ENCODE measurements at regions not wholly inside any gene's neighbourhood (a gene's known extent, or its start where the extent isn't known, plus 50 kb on each side); places are given as distances from the start of the nearest gene placed in this dataset.

DNA sequence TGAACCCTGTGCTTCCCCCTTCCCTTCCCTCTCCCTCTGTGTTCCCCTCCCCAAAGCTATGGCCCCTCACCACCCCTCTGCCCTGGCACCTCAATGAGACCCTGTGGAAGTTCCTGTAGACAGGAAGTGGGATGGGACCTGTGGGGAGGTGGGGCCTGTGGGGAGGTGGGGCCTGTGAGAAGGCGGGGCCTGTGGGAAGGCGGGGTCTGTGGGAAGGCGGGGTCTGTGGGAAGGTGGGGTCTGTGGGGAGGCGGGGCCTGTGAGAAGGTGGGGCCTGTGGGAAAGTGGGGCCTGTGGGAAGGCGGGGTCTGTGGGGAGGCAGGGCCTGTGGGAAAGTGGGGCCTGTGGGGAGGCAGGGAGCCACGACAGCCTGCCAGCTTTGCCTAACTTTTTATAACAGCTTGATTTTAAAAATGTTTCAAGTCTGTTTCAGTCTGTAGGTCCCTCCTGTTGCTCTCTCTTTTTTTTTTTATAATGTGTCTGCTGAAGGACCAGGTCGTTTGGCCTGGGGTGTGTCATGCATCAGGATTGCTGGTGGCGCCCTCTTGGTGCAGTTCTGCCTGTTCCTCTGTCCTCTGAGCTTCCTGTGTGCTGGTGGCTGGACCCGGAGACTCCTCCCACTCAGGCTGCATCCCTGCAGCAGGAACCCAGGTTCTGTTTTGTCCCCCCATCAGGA, 70.5 kb upstream of the SLCO4A1 start:
- 63 to 75% (median 71%) methylated on average over 9 of the region's 9 CpGs for WGBS, 5 donors
- DNase-seq: no peak
- no peak overlapping the region for H3K27ac ChIP-seq
- no peak overlapping the region for H3K4me3 ChIP-seq
- intact Hi-C loops (cut with DNase I; ENCODE audit: low total_unique reads): no loop called here
- peaks cover 0 to 5% (median 2%) of the 10 kb centered on the region in 4 donors for H3K9me3 ChIP-seq
- TF ChIP-seq POLR2A (IDR thresholded peaks at IDR 0.05): no peak
- TF ChIP-seq POLR2AphosphoS5 (IDR thresholded peaks at IDR 0.05): no peak
- TF ChIP-seq EP300 (IDR thresholded peaks at IDR 0.05): no peak
- H3K36me3 ChIP-seq: no peaks in the 10 kb centered on the region
- no peaks in the 10 kb centered on the region for H3K4me1 ChIP-seq
- peaks cover 0 to 60% (median 26%) of the 10 kb centered on the region in 3 donors for H3K27me3 ChIP-seq

- intact Hi-C loops (cut with DNase I; ENCODE audit: low total_unique reads): no loop called here
- H3K4me3 ChIP-seq: no peak overlapping the region
- peaks cover 0 to 72% (median 35%) of the 10 kb centered on the region in 3 donors for H3K27me3 ChIP-seq
- TF ChIP-seq POLR2A (IDR thresholded peaks at IDR 0.05): no peak
- TF ChIP-seq EP300 (IDR thresholded peaks at IDR 0.05): no peak
- WGBS, 5 donors: 43 to 55% (median 50%) methylated on average over 9 to 15 of the region's 15 CpGs
- H3K36me3 ChIP-seq: no peaks in the 10 kb centered on the region
- DNase-seq: no peak
- no peak overlapping the region for H3K27ac ChIP-seq
- peaks cover 0 to 10% (median 5%) of the 10 kb centered on the region in 4 donors for H3K4me1 ChIP-seq
- H3K9me3 ChIP-seq: peaks cover 0 to 5% (median 2%) of the 10 kb centered on the region in 4 donors
Measured at GRCh38 chr20:62572980-62573379, 69.3 kb upstream of the SLCO4A1 start.

DNA sequence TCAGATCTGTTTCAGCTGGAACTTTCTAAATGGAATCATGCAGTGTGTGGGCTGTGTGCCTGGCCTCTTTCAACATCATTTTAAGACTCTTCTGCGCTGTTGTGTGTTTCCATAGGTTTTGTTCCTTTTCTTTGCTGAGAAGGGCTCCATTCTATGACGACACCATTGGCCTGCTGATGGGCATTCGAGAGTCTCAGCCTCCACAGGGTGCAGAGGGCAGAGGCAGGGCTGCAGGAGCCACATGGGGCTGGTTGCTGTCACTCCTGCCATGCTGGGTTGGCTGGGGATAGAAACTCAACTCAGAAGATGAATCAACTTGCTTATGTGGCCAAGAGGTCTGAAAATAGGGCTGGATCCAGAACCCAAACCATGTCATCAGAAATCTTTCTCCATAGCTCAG, 68.5 kb upstream of the SLCO4A1 start:
- intact Hi-C loops (cut with DNase I; ENCODE audit: low total_unique reads): no loop called here
- peaks cover 0 to 77% (median 40%) of the 10 kb centered on the region in 3 donors for H3K27me3 ChIP-seq

DNA sequence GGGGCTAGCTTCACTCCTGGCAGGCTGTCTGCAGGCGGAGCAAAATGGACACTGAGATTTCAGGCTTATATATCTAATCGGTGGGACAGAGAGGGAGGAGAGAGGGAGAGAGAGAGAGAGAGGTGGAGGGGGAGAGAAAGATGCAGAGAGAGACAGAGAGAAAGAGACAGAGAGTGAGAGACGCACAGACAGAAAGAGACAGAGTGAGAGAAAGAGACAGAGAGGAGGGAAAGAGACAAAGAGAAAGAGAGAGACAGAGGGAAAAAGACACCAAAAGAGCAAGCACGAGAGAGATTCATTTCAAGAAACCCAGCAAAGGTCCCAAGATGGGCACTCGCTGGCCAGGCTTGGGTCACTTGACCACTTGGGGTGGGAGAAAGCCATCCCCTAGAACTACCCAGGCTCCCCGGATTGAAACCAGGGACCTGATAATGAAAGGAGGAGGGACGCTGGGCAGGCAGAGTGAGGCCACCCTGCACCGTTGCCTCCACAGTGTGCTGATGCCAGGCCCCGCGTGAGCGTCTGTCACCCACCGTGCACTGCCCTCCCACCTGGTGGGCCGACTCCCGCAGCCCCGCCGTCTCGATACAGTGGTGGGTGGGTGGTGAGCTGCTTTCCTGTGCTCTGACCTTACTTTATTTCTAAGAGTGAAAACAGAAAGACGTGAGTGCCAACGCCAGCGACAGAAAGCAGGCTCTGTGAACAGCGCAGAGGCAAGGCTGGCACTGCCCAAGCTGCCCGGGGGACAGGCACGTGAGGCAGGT, 67.9 kb upstream of the SLCO4A1 start:
- intact Hi-C loops (cut with DNase I; ENCODE audit: low total_unique reads): no loop called here
- TF ChIP-seq POLR2AphosphoS5 (IDR thresholded peaks at IDR 0.05) (no peak), EP300 (IDR thresholded peaks at IDR 0.05) (no peak), POLR2A (IDR thresholded peaks at IDR 0.05) (no peak)
- TF ChIP-seq, protein P1, sequence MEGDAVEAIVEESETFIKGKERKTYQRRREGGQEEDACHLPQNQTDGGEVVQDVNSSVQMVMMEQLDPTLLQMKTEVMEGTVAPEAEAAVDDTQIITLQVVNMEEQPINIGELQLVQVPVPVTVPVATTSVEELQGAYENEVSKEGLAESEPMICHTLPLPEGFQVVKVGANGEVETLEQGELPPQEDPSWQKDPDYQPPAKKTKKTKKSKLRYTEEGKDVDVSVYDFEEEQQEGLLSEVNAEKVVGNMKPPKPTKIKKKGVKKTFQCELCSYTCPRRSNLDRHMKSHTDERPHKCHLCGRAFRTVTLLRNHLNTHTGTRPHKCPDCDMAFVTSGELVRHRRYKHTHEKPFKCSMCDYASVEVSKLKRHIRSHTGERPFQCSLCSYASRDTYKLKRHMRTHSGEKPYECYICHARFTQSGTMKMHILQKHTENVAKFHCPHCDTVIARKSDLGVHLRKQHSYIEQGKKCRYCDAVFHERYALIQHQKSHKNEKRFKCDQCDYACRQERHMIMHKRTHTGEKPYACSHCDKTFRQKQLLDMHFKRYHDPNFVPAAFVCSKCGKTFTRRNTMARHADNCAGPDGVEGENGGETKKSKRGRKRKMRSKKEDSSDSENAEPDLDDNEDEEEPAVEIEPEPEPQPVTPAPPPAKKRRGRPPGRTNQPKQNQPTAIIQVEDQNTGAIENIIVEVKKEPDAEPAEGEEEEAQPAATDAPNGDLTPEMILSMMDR (IDR thresholded peaks at IDR 0.05): no peak
- Histone ChIP-seq H3K27me3 (peaks cover 0 to 77% (median 38%) of the 10 kb centered on the region in 3 donors), H3K9me3 (peaks cover 0 to 5% (median 2%) of the 10 kb centered on the region in 4 donors), H3K36me3 (no peaks in the 10 kb centered on the region), H3K4me1 (peaks cover 0 to 14% (median 10%) of the 10 kb centered on the region in 4 donors), H3K4me3 (no peak overlapping the region), H3K27ac (no peak overlapping the region)
- WGBS, 5 donors: 79 to 89% (median 87%) methylated on average over 23 of the region's 23 CpGs
- no peak for DNase-seq

More for the DNA sequence above, 68.5 kb upstream of the SLCO4A1 start:
- Histone ChIP-seq H3K27ac (no peak overlapping the region), H3K36me3 (no peaks in the 10 kb centered on the region), H3K9me3 (peaks cover 0 to 5% (median 2%) of the 10 kb centered on the region in 4 donors), H3K4me1 (peaks cover 0 to 14% (median 10%) of the 10 kb centered on the region in 4 donors), H3K4me3 (no peak overlapping the region)
- TF ChIP-seq POLR2A (IDR thresholded peaks at IDR 0.05): no peak
- no peak for TF ChIP-seq POLR2AphosphoS5 (IDR thresholded peaks at IDR 0.05)
- no peak for TF ChIP-seq EP300 (IDR thresholded peaks at IDR 0.05)
- TF ChIP-seq, protein P1 (IDR thresholded peaks at IDR 0.05): no peak
- DNase-seq: no peak
- 29 to 45% (median 41%) methylated on average over 3 of the region's 3 CpGs for WGBS, 5 donors

GRCh38 chr20:62575976-62576722, 66.2 kb upstream of the SLCO4A1 start:
- Histone ChIP-seq H3K4me3 (no peak overlapping the region), H3K27me3 (peaks cover 0 to 87% (median 48%) of the 10 kb centered on the region in 3 donors), H3K9me3 (peaks cover 0 to 5% (median 2%) of the 10 kb centered on the region in 4 donors), H3K36me3 (no peaks in the 10 kb centered on the region), H3K4me1 (peaks cover 0 to 14% (median 10%) of the 10 kb centered on the region in 4 donors), H3K27ac (no peak overlapping the region)
- WGBS, 5 donors: 71 to 79% (median 76%) methylated on average over 19 to 23 of the region's 23 CpGs
- DNase-seq: no peak
- TF ChIP-seq POLR2A (IDR thresholded peaks at IDR 0.05) (no peak), POLR2AphosphoS5 (IDR thresholded peaks at IDR 0.05) (no peak), EP300 (IDR thresholded peaks at IDR 0.05) (no peak)
- TF ChIP-seq, protein P1 (IDR thresholded peaks at IDR 0.05): no peak
- intact Hi-C loops (cut with DNase I; ENCODE audit: low total_unique reads): no loop called here

Measured in stomach (tissue), 8 donors.